GM23338 (cell line): ENCODE measurements at regions not wholly inside any gene's neighbourhood (a gene's known extent, or its start where the extent isn't known, plus 50 kb on each side); places are given as distances from the start of the nearest gene placed in this dataset.

Source experiments
- CTCF ChIP-seq, 2 experiments: fragments of 200-600 bp in 1 of 2; sonication (generic) in 1 of 2; conservative IDR thresholded peaks; 2 replicates each; pipeline versions ENCODE4 v1.5.1 to v1.6.1; 2016 to 2017; ENCODE audit warnings: antibody characterized with exemption in 2 of 2, low read depth in 2 of 2, mild to moderate bottlenecking in 2 of 2, moderate library complexity in 1 of 2
- POLR2AphosphoS5 ChIP-seq: IDR thresholded peaks from 2 replicates; pipeline ENCODE4 v1.6.1; 2016; ENCODE audit warnings: antibody characterized with exemption, low read depth
- REST ChIP-seq: IDR thresholded peaks from one replicate; pipeline ENCODE4 v1.6.1; 2018; ENCODE audit warnings: antibody characterized with exemption; ENCODE audit not compliant: unreplicated experiment

- TF ChIP-seq POLR2AphosphoS5: no peak
- no peak for TF ChIP-seq CTCF (conservative IDR thresholded peaks at IDR 0.05; ENCODE audit: low read depth in 2 of 2)
- TF ChIP-seq REST: no peak
Observed at GRCh38 chrX:45428831-45429230, 228.2 kb upstream of the DIPK2B start.
